Esophagus muscularis mucosa (tissue), 4 donors: ENCODE measurements at regions not wholly inside any gene's neighbourhood (a gene's known extent, or its start where the extent isn't known, plus 50 kb on each side); places are given as distances from the start of the nearest gene placed in this dataset.

Experiments
- CTCF ChIP-seq, 3 experiments: fragments of 200-600 bp in 2 of 3; fragments of 450-650 bp in 1 of 3; sonication (generic) in 2 of 3; IDR thresholded peaks; one replicate each; pipeline ENCODE4 v1.5.1; 2017 to 2019; ENCODE audit warnings: antibody characterized with exemption in 3 of 3, mild to moderate bottlenecking in 2 of 3, moderate library complexity in 1 of 3
- EP300 ChIP-seq: sonication (generic); formaldehyde crosslinking; IDR thresholded peaks from one replicate; pipeline ENCODE4 v1.6.1; 2017; ENCODE audit warnings: antibody characterized with exemption
- POLR2A ChIP-seq: fragments of 450-650 bp; IDR thresholded peaks from one replicate; pipeline ENCODE4 v1.6.1; 2017; ENCODE audit warnings: antibody characterized with exemption, moderate library complexity, mild to moderate bottlenecking, low read depth

DNA sequence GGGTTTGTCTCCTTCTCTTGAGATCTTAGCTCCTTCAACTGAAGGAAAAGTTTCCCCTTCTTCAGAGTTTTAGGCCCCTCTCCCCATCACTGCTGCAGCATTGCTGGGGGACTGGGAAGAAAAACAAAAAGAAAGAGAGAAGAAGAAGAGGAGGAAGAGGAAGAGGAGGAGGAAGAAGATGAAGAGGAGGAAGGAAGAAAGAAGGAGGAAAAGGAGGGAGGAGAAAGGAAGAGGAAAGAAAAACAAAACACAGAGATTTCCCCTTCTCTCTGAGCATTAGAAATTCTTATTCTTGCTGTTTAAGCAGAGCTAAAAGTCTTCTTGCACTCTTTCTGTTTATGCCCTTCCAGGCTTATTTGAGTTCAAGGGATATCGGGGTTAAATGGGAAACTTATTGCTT is 219.8 kb upstream of the AMIGO2 start:
- TF ChIP-seq CTCF (IDR thresholded peaks at IDR 0.05) (no peak), POLR2A (no peak), EP300 (no peak)
